ENCODE measurements at regions not wholly inside any gene's neighbourhood (a gene's known extent, or its start where the extent isn't known, plus 50 kb on each side); places are given as distances from the start of the nearest gene placed in this dataset.

GRCh38 chr4:12873351-12873750 is 610.8 kb downstream of the RAB28 start:
- RAD21 ChIA-PET (ENCODE audit: low non-redundant PET in 1 of 2, low total read pairs in 2 of 2, uncharacterized antibody in 2 of 2, unreplicated experiment in 2 of 2): no interaction called here
- POLR2A ChIA-PET: no interaction called here
- no peaks in the 10 kb centered on the region for H3K4me1 ChIP-seq (ENCODE audit: control insufficient read depth in 1 of 2, insufficient read depth in 2 of 2, low read length in 2 of 2)
- no peak overlapping the region for H3K9ac ChIP-seq (ENCODE audit: low read length)
- intact Hi-C loops (cut with micrococcal nuclease): no loop called here
- TF ChIP-seq MAX (IDR thresholded peaks at IDR 0.05) (no peak), POLR2AphosphoS5 (IDR thresholded peaks at IDR 0.05; ENCODE audit: low read depth, low read length) (no peak), CTCF (IDR thresholded peaks at IDR 0.05 in 2 of 3, conservative IDR thresholded peaks at IDR 0.05 in 1 of 3; ENCODE audit: borderline replicate concordance in 1 of 3, insufficient read depth in 1 of 3, low read depth in 2 of 3, low read length in 2 of 3) (no peak), SIN3A (IDR thresholded peaks at IDR 0.05; ENCODE audit: low read depth) (no peak), JUND (IDR thresholded peaks at IDR 0.05) (no peak), ZBTB33 (IDR thresholded peaks at IDR 0.05; ENCODE audit: extremely low read depth, insufficient replicate concordance, low read length) (no peak), SRF (IDR thresholded peaks at IDR 0.05; ENCODE audit: low read depth) (no peak), RAD21 (IDR thresholded peaks at IDR 0.05; ENCODE audit: low read depth) (no peak), ZNF274 (IDR thresholded peaks at IDR 0.05; ENCODE audit: low read depth, low read length) (no peak), EZH2 (IDR thresholded peaks at IDR 0.05) (no peak), CEBPB (IDR thresholded peaks at IDR 0.05; ENCODE audit: low read depth) (no peak), FOSL1 (IDR thresholded peaks at IDR 0.05; ENCODE audit: low read depth) (no peak)
- H3K4me2 ChIP-seq (ENCODE audit: low read length): no peak overlapping the region
- no peak for DNase-seq (ENCODE audit: low read depth, low spot score)
- no peaks in the 10 kb centered on the region for H3K27me3 ChIP-seq (ENCODE audit: insufficient read depth, low read length)
- H2AFZ ChIP-seq (ENCODE audit: low read depth, low read length, poor library complexity, severe bottlenecking): no peak overlapping the region
- CTCF ChIA-PET: no interaction called here
- ATAC-seq: no peak
- no TSS peak for BruUV-seq (replicated peaks)
- H3K36me3 ChIP-seq (ENCODE audit: control insufficient read depth in 1 of 2, insufficient read depth in 2 of 2, low read length in 2 of 2): no peaks in the 10 kb centered on the region
- no peak overlapping the region for H3K27ac ChIP-seq (ENCODE audit: low read depth, low read length)
- no peaks in the 10 kb centered on the region for H4K20me1 ChIP-seq (ENCODE audit: insufficient read depth)
- H3K9me3 ChIP-seq (ENCODE audit: control insufficient read depth in 1 of 2, insufficient read depth in 1 of 2, low read depth in 1 of 2, low read length in 2 of 2): no peaks in the 10 kb centered on the region
- H3K79me2 ChIP-seq (ENCODE audit: insufficient read depth, low read length): no peaks in the 10 kb centered on the region
- H3K4me3 ChIP-seq (replicated peaks in 1 of 2; ENCODE audit: low read depth in 1 of 2, low read length in 2 of 2): no peak overlapping the region
- H3K9me2 ChIP-seq (ENCODE audit: insufficient read depth): no peaks in the 10 kb centered on the region
